SK-MEL-5 (cell line): ENCODE measurements at regions not wholly inside any gene's neighbourhood (a gene's known extent, or its start where the extent isn't known, plus 50 kb on each side); places are given as distances from the start of the nearest gene placed in this dataset.
A peak's percentile ranks its signal among the peaks of the same experiment; 100 is the strongest.
"Not testable (repeated sequence)": the region's sequence is repeated elsewhere in the genome, so short reads cannot be mapped to it uniquely, and the experiment has no call there.

Experiments used
- DNase-seq: peaks from one replicate; pipeline ENCODE4 v3.0.0-alpha.2; 2016; ENCODE audit warnings: low read depth, low spot score
- in situ Hi-C: cut with HindIII; loops from 2 replicates; pipeline ENCODE4 v1.10.0; 2016; ENCODE audit warnings: low sequenced_read_pairs, high pct_unique_total_duplicates, low pct_unique_long_range_greater_than_20kb

DNA sequence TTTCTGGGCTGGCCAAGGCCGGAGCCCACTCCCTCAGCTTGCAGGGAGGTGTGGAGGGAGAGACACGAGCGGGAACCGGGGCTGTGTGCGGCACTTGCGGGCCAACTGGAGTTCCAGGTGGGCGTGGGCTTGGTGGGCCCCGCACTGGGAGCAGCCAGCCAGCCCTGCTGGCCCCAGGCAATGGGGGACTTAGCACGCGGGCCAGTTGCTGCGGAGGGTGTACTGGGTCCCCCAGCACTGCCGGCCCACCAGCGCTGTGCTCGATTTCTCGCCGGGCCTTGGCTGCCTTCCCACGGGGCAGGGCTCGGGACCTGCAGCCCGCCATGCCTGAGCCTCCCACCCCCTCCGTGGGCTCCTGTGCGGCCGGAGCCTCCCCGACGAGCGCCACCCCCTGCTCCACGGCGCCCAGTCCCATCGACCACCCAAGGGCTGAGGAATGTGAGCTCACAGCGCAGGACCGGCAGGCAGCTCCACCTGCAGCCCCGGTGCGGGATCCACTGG, 300.1 kb downstream of the SLC7A11 start:
- in situ Hi-C loops, DNase-seq: not testable (repeated sequence)

DNA sequence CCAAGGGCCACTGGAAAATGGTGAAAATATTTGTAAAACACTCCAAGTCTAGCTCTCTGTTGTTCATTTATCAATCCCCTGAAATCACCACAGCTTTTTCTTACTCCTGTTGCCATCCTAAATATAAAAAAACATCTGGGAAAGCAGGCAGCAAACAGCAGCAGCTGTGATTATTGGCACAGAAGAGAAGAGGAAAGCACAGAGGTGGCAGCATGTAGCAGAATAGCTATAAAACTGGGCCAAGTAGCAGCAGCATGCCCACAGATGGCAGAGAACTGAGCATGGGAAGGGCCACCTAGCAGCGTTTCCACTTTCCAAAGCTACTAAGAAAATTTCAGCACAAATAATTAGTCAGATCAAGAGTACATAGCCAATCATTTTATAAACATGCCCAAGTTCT, 307.2 kb downstream of the SLC7A11 start:
- DNase-seq, result no peak
- in situ Hi-C loops, result no loop called here

DNA sequence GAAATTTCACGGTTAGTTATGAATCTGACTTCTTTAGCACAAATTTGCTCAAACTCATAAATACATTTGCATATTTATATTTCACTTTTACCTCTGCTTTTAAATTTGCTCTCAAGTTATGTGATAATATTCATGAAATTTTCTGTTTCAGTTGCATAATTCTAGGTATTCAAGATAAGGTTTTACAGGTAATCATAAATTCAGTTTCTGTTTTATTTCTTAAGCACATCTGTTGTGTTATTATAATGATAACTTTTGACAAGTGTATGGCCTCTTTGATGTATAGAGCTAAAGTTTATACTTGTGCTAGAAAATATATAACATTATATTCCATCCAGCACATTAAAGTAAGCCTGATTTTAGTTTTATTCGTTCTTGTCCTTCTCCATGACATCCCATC, 308.1 kb downstream of the SLC7A11 start:
- DNase-seq, result no peak
- in situ Hi-C loops, result no loop called here

DNA sequence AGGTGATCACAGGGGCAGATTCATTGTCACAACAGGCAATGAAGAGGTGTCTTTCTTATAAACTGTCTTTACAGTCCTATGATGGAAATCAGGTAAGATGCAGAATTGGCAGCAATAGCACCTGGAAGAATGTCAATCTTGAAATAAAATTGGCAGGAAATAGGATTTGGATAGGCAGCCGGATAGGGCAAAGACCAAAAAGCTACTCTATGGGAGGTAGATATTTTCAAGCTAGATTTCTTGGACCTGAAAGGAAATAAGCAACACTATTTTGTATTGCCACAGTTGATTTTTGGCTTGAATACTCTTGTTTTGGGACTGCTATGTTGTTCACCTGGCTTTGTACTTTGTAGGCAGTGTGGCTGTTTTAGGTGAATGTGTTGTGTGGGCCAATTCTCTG, 314.2 kb downstream of the SLC7A11 start:
- in situ Hi-C loops, result no loop called here
- no peak for DNase-seq

DNA sequence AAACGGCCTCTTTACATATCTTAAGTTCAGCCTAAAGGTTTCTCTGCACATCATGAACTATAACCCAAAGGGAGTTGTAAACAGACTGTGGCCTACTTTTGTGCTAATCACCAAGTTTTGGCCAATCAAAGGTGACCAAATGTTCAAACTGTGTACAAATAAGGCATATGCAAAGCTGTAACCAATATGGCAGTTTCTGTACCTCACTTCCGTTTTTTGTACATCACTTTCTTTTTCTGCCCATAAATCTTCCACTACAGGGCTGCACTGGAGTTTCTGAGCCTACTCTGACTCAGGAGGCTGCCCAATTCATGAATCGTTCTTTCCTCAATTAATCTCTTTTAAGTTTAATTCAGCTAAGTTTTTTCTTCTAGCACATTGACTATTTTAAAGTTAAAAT, 318.7 kb downstream of the SLC7A11 start:
- DNase-seq, result no peak
- in situ Hi-C loops, result no loop called here

DNA sequence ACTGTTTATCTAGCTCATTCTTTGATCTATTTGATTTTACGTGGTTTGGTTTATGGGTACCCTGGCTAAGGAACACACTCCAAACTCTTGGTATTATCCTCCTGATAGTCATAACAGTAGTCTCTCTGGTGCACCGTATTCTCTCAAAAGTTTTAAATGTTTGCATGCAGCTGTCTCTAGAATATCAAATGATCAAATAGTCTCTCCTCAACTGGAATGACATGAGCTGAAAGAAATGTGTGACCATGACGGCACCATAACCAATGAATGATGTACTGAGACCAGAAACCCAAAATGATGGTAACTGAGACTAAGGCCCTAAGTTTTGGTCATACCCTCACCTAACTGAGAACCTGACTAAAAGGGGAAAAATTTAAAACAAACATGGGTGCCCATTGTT, 319.4 kb downstream of the SLC7A11 start:
- no peak for DNase-seq
- in situ Hi-C loops, result no loop called here

DNA sequence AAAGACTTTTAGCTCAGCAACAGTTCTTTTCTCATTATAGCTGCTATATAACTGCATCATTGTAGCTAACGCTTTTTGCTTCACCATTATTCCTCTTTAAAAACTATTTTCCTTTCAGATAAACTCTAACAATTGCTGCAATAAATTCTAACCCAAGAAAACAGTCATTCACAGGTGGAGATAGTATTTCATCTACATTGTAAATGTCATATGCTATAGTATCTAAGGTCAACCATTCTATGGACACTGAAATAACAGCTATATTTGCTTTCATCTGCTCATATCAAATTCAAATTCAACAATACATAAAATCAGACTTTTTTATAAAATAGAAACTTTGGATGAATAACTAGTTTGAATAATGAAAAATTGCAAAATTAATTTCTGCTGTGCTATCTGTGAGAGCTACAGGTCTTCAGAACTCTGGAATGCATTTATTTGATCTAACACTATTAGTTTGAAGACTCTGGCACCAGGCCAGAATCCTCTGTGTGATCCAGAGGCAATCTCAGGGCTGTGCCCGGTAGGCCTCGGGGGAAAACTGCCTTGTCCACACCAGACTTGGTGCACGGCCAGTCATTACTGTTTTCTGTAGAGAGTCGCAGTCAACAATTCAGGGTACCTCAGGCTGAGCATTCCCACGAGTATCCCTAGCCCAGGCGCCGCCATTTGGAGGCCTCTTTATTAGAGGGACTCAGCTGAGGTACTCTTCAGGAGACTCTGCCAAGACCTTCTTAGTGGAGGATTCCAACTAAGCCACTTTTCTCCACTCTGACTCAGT, 332.4 kb downstream of the SLC7A11 start:
- in situ Hi-C loops, result no loop called here
- DNase-seq, result peak; percentile 8

DNA sequence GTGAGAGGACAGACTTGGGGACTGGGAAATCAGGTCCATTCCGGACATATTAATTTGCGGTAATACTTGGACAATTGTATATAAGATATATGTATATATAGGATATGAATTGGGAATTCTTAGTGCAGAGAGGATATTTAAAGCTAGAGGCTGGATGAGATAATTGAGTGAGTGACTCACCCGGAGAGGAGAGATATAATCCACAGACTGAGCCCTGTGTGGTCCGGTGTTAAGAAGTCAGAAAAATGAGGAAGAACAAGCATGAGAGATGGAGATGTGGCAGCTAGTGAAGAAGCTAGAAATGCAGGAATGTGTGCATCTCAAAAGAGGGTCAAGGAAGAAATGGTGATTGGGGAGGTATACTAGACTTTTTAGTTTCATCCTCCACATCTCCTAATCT, 336.2 kb downstream of the SLC7A11 start:
- no peak for DNase-seq
- in situ Hi-C loops, result no loop called here

DNA sequence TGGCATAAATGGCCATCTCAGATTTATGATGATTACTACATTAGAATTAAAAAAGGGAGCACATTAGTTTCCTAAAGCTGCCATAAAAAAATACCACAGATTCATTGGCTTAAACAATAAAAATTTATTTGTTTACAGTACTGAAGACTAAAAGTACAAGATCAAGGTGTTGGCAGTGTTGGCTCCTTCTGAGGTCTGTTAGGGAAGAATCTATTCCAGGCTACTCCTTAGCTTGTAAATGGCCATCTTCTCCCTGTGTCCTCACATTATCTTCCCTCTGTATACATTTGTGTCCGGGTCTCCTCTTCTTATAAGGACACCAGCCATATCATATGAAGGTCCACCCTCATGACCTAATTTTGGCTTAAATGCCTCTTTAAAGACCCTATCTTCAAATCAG, 341.0 kb downstream of the SLC7A11 start:
- in situ Hi-C loops, result no loop called here
- no peak for DNase-seq

DNA sequence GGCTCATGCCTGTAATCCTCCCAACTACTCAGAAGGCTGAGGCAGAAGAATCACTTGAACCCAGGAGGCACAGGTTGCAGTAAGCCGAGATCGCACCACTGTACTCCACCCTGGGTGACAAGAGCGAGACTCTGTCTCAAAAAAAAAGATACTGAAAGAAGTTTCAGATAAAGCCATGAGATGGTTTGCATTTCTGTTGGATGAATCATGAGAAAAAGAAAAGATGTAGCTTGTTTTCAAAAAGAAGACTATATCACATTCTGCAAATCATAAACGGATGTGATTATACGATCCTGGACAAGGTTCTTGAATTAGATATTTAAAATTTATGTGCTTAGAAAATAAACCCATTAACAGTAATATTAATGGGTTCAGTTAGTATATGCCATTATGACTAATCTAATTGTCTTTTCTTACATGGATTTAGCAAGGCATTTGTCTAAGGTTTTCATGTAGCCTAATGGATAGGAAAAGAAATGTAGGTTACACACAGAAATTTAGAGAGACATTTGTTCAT, 345.9 kb downstream of the SLC7A11 start:
- DNase-seq, result no peak
- in situ Hi-C loops, result no loop called here

DNA sequence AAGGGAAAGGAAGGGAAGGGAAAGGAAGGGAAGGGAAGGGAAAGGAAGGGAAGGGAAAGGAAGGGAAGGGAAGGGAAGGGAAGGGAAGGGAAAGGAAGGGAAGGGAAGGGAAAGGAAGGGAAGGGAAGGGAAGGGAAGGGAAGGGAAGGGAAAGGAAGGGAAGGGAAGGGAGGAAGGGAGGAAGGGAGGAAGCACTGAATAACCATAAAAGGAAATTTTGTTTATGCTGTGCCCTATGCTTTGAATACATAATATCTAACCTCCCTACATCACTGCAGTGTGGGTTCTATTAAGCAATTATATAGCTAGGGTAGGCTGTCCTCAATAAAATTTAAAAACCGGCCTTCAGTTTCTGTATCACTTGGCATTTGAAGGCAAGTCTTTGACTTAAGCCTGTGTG, 346.6 kb downstream of the SLC7A11 start:
- DNase-seq, in situ Hi-C loops: not testable (repeated sequence)

DNA sequence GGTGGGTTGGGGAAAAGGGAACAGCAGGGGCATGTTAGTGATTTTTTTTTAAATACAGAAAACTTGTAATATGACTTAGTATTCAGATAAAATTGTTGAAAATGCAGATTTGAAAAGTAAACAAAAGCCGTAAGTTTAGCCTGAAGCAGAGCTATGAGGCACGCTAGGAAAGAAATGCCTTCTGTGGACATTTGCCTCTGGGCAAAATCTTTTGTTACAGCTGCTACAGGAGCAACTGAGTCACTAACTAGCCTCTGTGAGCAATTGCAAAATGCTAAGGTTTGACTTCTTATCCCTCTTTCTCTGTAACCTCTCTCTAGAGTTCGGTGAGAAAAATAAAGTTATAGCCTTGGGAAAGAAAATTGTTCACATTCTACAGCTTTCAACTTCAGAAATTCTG, 350.0 kb downstream of the SLC7A11 start:
- no peak for DNase-seq
- in situ Hi-C loops, result no loop called here

DNA sequence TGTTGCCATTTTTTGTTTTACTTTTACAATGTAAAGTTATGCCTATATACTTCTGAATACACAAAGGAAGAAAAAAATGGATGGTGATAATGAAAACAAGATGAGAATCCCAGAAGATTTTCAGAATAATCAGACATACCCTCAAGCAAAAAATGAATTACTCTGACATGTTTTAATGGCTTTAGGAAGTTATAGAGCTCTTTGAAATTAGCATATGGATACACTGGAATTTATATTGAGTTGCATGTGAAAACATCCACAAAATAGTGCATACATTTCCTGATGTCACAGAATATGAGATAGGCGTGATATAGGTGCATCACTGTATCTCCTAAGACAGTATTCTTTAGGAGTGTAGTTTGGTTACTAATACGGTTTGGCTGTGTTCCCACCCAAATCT, 351.3 kb downstream of the SLC7A11 start:
- DNase-seq, result no peak
- in situ Hi-C loops, result no loop called here

DNA sequence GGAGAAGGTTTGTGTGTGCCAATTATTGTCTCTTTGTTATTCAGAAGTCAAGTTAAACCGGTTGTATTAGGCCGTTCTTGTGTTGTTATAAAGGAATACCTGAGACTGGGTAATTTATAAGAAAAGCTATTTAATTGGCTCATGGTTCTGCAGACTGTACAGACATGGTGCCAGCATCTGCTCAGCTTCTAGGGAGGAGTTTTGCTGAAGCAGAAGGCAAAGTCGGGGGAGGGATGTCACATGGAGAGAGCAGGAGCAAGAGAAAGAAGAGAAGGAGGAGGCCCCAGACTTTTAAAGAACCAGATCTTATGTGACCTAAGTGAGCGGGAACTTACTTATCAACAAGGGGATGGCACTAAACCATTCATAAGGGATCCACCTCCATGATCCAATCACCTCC, 349.3 kb upstream of the PCDH18 start:
- in situ Hi-C loops, result no loop called here
- DNase-seq, result no peak

DNA sequence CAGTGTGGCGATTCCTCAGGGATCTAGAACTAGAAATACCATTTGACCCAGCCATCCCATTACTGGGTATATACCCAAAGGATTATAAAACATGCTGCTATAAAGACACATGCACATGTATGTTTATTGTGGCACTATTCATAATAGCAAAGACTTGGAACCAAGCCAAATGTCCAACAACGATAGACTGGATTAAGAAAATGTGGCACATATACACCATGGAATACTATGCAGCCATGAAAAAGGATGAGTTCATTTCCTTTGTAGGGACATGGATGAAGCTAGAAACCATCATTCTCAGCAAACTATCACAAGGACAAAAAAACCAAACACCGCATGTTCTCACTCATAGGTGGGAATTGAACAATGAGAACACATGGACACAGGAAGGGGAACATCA, 335.8 kb upstream of the PCDH18 start:
- DNase-seq, in situ Hi-C loops: not testable (repeated sequence)

DNA sequence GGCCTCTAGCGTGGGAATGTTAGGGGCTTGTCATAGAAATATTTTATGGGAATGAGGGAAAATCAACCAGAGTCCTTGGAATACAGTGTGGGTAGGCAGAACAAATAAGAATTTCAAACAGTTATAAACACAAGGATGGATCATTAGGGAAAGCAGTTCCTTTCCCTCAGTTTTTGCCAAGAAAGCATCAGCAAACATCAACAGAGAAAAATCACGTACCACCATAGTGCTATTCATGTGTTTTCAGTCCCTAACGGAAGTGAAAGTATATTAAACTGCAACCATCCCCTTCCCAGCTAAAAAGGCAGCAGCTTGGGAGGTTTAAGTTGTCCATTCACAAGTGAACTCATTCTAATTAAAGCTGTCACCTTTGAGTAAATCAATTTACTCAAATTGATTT, 334.4 kb upstream of the PCDH18 start:
- no peak for DNase-seq
- in situ Hi-C loops, result no loop called here

DNA sequence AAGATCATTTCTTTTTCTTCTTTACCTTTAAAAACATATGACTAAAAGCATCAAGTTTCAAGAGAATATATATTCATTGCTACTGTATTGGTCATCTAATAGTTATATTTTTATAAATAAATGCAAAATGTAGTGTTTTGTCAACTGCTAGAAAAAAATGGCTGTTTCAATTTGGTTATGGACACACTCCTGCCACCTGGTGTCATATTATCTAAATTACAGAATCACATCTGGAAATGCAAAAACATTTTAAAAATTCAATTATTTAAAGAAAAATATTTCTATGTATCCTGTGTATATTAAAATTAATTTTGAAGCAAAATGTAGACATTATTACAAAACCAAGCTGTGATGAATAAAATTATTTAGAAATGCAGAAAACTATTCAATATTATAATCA, 329.4 kb upstream of the PCDH18 start:
- peak; percentile 41 for DNase-seq
- in situ Hi-C loops, result no loop called here

DNA sequence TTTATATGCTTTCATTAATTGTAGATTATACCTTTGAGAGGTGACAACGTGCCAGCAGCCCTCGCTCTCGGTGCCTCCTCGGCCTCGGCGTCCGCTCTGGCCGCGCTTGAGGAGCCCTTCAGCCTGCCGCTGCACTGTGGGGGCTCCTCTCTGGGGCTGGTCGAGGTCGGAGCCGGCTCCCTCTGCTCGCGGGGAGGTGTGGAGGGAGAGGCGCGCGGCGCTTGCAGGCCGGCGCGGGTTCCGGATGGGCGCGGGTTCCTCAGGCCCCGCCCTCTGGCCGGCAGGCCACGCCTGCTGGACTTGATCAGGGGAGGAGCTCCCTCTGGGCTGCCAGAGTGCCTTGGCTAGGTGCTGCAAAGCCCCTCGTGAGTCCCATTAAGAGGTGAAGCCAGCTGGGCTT, 321.1 kb upstream of the PCDH18 start:
- DNase-seq, result no peak
- in situ Hi-C loops, result no loop called here

DNA sequence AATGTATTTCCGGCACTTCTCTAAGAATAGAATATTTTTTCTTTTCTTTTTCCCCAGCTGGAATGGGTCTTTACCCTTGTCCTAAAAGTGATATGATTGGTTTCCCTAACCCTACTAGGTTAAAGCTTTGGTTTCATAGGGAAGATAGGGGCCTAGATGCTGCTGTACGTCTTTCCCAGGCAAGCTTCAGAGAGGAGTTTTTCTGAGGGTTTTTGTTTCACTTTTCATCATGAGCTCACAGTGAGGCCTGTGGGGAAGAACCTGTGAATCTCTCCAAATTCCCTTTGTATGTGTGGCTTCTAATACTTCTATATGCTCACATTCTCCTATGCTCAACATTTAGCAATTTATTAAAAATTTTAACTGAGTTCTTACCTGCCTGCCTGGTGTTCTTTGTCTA, 320.0 kb upstream of the PCDH18 start:
- in situ Hi-C loops, result no loop called here
- DNase-seq, result no peak
